HUES48 (cell line): ENCODE measurements at regions not wholly inside any gene's neighbourhood (a gene's known extent, or its start where the extent isn't known, plus 50 kb on each side); places are given as distances from the start of the nearest gene placed in this dataset.
"Not testable (repeated sequence)": the region's sequence is repeated elsewhere in the genome, so short reads cannot be mapped to it uniquely, and the experiment has no call there.

Experiments used
- H3K27ac ChIP-seq: one replicate; pipeline ENCODE4 v1.7.0; 2013; ENCODE audit warnings: low read depth, low read length, inconsistent platforms
- H3K27me3 ChIP-seq: 2 replicates; pipeline ENCODE4 v1.6.1; 2013; ENCODE audit warnings: mild to moderate bottlenecking, low read length; ENCODE audit not compliant: control insufficient read depth, insufficient read depth
- H3K36me3 ChIP-seq: 2 replicates; pipeline ENCODE4 v1.6.1; 2013; ENCODE audit warnings: low read length; ENCODE audit not compliant: control insufficient read depth, insufficient read depth
- H3K4me1 ChIP-seq: 2 replicates; pipeline ENCODE4 v1.6.1; 2013; ENCODE audit warnings: mild to moderate bottlenecking, low read length; ENCODE audit not compliant: control insufficient read depth, insufficient read depth
- H3K4me3 ChIP-seq: 2 replicates; pipeline ENCODE4 v1.5.1; 2013; ENCODE audit warnings: mild to moderate bottlenecking, low read depth, low read length
- H3K9ac ChIP-seq: 2 replicates; pipeline ENCODE4 v1.6.1; 2013; ENCODE audit warnings: mild to moderate bottlenecking, low read depth, low read length, moderate library complexity
- H3K9me3 ChIP-seq: 2 replicates; pipeline ENCODE4 v1.6.1; 2013; ENCODE audit warnings: low read length; ENCODE audit not compliant: control insufficient read depth, insufficient read depth

DNA sequence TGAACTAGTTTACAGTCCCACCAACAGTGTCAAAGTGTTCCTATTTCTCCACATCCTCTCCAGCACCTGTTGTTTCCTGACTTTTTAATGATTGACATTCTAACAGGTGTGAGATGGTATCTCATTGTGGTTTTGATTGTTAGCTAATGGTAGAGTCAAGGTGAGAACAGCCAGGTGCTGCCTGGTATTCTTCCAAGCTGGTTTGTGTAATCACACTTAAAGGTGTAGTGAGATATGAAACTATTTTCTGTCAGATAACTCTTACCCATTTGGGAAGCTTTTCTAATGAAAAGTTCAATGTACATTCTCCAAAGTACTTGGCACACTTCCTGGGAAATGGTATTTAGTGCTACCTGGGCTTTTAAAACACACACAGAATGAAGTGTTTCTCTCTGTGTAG, 343.3 kb upstream of the OR4C13 start:
- not testable (repeated sequence) for H3K4me3 ChIP-seq, H3K36me3 ChIP-seq, H3K4me1 ChIP-seq, H3K27me3 ChIP-seq, H3K27ac ChIP-seq, H3K9ac ChIP-seq
- peaks cover 69% of the 10 kb centered on the region for H3K9me3 ChIP-seq

DNA sequence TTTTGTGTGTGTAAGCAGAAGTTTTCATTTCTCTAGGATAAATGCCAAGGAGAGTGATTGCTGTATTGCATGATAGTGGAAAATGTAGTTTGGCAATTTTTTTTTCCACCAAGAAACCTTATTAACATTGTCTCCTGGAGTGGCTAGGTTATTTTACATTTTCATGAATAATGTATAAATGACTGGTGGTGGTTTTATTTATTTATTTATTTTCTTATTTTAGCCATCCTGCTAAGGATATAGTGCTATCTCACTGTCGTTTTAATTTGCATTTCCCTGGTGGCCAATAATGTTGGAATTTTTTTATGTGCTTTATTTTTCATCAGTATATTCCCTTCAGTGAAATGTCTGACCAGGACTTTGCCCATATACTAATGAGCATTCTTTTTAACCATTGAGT, 328.3 kb upstream of the OR4C13 start:
- H3K27ac ChIP-seq, H3K36me3 ChIP-seq, H3K4me3 ChIP-seq, H3K9ac ChIP-seq, H3K4me1 ChIP-seq, H3K27me3 ChIP-seq: not testable (repeated sequence)
- peaks cover 53% of the 10 kb centered on the region for H3K9me3 ChIP-seq

DNA sequence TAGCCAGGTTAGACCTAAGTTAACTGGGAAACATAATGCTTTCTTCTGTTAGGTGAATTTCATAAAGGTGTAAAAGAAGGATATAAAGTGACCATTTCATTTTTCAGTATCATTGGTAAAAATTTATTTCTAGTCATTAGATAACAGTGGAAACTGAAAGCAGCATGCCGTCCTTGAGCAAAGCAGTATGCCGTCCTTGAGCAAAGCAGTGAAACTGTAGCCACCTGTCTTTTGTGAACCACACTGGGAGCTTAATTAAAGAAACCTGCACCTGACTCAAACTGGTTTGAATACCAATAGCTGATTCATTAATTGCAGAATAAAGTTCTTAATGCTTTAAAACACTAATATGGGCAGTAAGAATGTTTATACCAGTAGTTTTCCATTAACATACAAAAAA, 281.5 kb upstream of the OR4C13 start:
- H3K9ac ChIP-seq, H3K4me1 ChIP-seq, H3K27ac ChIP-seq, H3K4me3 ChIP-seq, H3K27me3 ChIP-seq, H3K36me3 ChIP-seq: not testable (repeated sequence)
- peaks cover 59% of the 10 kb centered on the region for H3K9me3 ChIP-seq

DNA sequence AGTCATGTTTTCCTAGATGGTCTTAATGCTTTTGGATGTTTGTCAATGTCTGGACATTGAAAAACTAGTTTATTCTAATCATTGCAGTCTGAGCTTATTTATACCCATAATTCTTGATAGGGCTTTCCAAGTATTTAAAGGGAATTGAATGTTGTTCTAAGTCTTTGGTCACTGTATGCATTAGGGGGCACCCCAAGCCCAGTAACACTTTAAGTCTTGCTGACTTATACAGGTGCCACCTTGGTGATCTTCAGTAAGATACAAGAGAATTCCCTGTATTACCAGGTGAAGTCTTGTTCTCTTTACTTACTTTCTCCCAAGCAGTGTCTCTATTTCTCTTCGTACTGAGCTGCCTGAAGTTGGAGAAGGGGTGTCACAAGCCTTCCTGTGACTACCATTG, 250.1 kb upstream of the OR4C13 start:
- not testable (repeated sequence) for H3K9ac ChIP-seq, H3K36me3 ChIP-seq, H3K27me3 ChIP-seq, H3K4me1 ChIP-seq, H3K27ac ChIP-seq, H3K4me3 ChIP-seq
- peaks cover 68% of the 10 kb centered on the region for H3K9me3 ChIP-seq

DNA sequence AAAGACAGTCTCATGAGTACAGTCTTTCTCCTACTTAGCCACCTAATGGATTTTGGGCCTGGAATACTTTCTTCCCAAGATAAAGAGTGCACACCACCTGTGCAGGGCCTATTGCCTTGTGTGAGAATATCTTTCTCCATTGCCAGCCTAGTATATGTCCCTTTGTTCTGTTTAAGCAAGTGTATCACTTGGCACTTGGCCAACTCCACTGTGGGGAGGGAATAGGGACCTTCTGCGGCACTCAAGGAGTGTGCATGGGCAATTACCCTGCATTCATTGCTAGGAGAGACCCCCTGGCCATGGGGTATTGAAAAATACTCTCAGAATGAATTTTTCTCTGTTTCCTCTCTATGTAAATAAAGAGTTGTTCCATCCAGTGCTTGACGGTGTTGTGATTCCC, 201.7 kb upstream of the OR4C13 start:
- H3K9ac ChIP-seq, H3K27me3 ChIP-seq, H3K4me3 ChIP-seq, H3K4me1 ChIP-seq, H3K36me3 ChIP-seq, H3K27ac ChIP-seq: not testable (repeated sequence)
- H3K9me3 ChIP-seq = peaks cover 67% of the 10 kb centered on the region

DNA sequence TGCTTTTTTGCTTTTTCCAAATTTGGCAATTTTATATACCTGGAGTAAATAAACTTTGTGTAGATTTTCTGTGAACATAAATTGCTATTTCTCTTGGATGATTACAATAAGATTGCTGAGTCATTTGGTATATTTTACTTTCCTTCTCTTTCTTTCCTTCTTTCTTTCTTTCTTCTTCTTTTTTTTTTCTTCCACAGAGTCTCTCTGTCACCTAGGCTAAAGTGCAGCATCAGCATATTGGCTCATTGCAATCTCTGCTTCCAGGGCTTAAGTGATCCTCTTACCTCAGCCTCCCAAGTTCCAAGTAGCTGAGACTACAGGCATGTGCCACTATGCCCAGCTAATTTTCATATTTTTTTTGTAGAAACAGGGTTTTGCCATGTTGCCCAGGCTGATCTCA, 201.2 kb upstream of the OR4C13 start:
- not testable (repeated sequence) for H3K27ac ChIP-seq, H3K4me1 ChIP-seq

DNA sequence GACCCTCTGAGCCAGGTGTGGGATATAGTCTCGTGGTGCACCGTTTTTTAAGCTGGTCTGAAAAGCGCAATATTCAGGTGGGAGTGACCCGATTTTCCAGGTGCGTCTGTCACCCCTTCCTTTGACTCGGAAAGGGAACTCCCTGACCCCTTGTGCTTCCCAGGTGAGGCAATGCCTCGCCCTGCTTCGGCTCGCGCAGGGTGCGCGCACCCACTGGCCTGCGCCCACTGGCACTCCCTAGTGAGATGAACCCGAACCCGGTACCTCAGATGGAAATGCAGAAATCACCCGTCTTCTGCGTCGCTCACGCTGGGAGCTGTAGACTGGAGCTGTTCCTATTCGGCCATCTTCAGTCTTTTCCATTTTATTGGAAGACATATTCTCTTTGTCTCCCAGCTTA, 171.4 kb upstream of the OR4C13 start:
- not testable (repeated sequence) for H3K36me3 ChIP-seq, H3K27me3 ChIP-seq, H3K4me1 ChIP-seq, H3K27ac ChIP-seq, H3K4me3 ChIP-seq, H3K9ac ChIP-seq
- H3K9me3 ChIP-seq = peaks cover 34% of the 10 kb centered on the region

More for the DNA sequence above, 201.2 kb upstream of the OR4C13 start:
- H3K4me3 ChIP-seq, H3K27me3 ChIP-seq, H3K9ac ChIP-seq, H3K36me3 ChIP-seq: not testable (repeated sequence)
- H3K9me3 ChIP-seq = peaks cover 70% of the 10 kb centered on the region

DNA sequence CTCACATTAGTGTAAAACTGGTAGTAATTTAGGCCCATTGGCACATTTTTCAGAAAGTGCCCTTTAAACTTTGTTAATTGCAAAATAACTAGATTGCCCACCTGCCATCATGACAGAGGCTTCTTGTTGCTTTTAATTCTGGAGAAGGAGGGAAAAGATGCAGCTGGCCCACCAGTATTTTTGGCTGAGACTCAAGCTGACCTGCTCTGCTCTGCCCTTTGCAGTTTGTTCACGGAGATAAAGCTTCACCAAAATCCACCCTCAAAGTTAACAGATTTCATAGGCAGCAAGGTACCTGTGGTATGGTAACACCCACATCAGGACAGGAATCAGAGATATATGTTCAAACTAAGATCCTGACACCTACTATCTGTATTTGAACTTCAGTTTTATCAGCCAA, 170.2 kb upstream of the OR4C13 start:
- not testable (repeated sequence) for H3K27ac ChIP-seq, H3K27me3 ChIP-seq, H3K4me1 ChIP-seq, H3K36me3 ChIP-seq, H3K4me3 ChIP-seq, H3K9ac ChIP-seq
- H3K9me3 ChIP-seq = peaks cover 41% of the 10 kb centered on the region

DNA sequence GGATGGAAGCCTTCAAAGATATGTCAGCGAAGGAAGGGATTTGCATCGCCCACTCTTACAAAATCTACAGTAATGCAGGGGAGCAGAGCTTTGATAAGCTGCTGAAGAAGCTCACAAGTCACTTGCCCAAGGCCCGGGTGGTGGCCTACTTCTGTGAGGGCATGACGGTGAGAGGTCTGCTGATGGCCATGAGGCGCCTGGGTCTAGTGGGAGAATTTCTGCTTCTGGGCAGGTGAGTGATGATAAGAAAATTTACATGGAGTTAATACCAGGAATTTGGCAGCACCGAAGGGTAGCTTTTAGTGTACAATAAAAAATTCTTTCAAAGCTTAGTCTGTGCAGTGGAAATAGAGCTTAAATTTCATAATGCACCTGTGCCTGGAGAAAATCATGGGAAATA, 168.3 kb upstream of the OR4C13 start:
- H3K9ac ChIP-seq, H3K4me1 ChIP-seq, H3K27me3 ChIP-seq, H3K36me3 ChIP-seq, H3K27ac ChIP-seq, H3K4me3 ChIP-seq: not testable (repeated sequence)
- H3K9me3 ChIP-seq = peaks cover 51% of the 10 kb centered on the region

DNA sequence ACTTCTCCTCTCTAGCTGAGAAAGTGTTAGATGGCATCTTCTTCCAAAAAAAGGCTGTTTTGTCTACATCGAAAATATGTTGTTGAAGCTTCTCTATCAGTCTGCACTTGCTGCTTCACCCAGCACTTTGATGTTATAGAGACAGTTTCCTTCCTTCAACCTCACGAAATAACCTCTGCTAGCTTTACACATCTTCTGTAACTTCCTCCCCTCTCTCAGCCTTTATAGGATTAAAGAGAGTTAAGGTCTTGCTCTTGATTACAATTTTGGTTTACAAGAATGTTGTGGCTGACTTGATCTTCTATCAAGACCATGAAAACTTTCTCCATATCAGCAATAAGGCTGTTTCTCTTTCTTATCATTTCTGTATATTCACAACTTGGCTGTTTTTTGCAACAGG, 162.4 kb upstream of the OR4C13 start:
- H3K27me3 ChIP-seq, H3K4me3 ChIP-seq, H3K36me3 ChIP-seq, H3K9ac ChIP-seq, H3K27ac ChIP-seq, H3K4me1 ChIP-seq: not testable (repeated sequence)
- peaks cover 45% of the 10 kb centered on the region for H3K9me3 ChIP-seq

DNA sequence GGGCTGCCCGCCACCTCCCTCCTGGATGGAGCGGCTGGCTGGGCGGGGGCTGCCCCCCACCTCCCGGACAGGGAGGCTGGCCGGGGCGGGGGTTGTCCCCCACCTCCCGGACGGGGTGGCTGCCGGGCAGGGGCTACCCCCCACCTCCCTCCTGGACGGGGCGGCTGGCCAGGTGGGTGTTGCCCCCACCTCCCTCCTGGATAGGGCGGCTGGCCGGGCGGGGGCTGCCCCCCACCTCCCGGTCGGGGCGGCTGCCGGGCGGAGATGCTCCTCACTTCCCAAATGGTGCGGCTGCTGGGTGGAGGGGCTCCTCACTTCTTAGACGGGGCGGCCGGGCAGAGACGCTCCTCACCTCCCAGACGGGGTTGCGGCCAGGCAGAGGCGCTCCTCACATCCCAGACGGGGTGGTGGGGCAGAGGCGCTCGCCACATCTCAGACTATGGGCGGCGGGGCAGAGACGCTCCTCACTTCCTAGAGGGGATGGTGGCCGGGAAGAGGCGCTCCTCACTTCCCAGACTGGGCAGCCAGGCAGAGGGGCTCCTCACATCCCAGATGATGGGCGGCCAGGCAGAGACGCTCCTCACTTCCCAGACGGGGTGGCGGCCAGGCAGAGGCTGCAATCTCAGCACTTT, 153.9 kb upstream of the OR4C13 start:
- H3K9ac ChIP-seq, H3K36me3 ChIP-seq, H3K27ac ChIP-seq, H3K4me1 ChIP-seq, H3K4me3 ChIP-seq, H3K27me3 ChIP-seq: not testable (repeated sequence)
- H3K9me3 ChIP-seq = peaks cover 27% of the 10 kb centered on the region
